DND-41 (cell line): ENCODE measurements at regions not wholly inside any gene's neighbourhood (a gene's known extent, or its start where the extent isn't known, plus 50 kb on each side); places are given as distances from the start of the nearest gene placed in this dataset.

Experiments
- ATAC-seq: fragments of 200-7000 bp; cut with Tn5 transposase; 3 replicates; pipeline ENCODE4 v1.9.1; 2021; ENCODE audit warnings: low read depth; ENCODE audit not compliant: insufficient read depth
- DNase-seq: peaks from one replicate; pipeline ENCODE4 v3.0.0-alpha.2; 2020
- H2AFZ ChIP-seq: 2 replicates; pipeline ENCODE4 v1.6.0; 2012; ENCODE audit warnings: low read depth, low read length
- H3K27ac ChIP-seq: 2 replicates; pipeline ENCODE4 v1.5.1; 2012; ENCODE audit warnings: low read length, inconsistent platforms
- H3K27me3 ChIP-seq: fragments of 200-600 bp; sonication (generic); 2 replicates; pipeline ENCODE4 v1.6.0; 2012; ENCODE audit warnings: low read length, mild to moderate bottlenecking, inconsistent platforms; ENCODE audit not compliant: insufficient read depth, poor library complexity
- H3K36me3 ChIP-seq: 2 replicates; pipeline ENCODE4 v1.5.1; 2012; ENCODE audit warnings: low read length, inconsistent platforms; ENCODE audit not compliant: insufficient read depth
- H3K4me1 ChIP-seq: 2 replicates; pipeline ENCODE4 v1.5.1; 2012; ENCODE audit warnings: mild to moderate bottlenecking, low read length; ENCODE audit not compliant: insufficient read depth
- H3K4me2 ChIP-seq: 2 replicates; pipeline ENCODE4 v1.6.0; 2012; ENCODE audit warnings: mild to moderate bottlenecking, moderate library complexity, low read length, inconsistent platforms; ENCODE audit not compliant: insufficient read depth
- H3K4me3 ChIP-seq, 2 experiments: fragments of 200-600 bp in 1 of 2; shearing (Covaris generic) in 1 of 2; 2 replicates each; pipeline ENCODE4 v1.5.1; 2012 to 2016; ENCODE audit warnings: inconsistent platforms in 2 of 2, low read length in 2 of 2, mild to moderate bottlenecking in 2 of 2, low read depth in 1 of 2, moderate library complexity in 1 of 2
- H3K79me2 ChIP-seq: 2 replicates; pipeline ENCODE4 v1.6.0; 2012; ENCODE audit warnings: low read length, inconsistent platforms; ENCODE audit not compliant: insufficient read depth
- H3K9ac ChIP-seq: 2 replicates; pipeline ENCODE4 v1.6.0; 2012; ENCODE audit warnings: low read depth, mild to moderate bottlenecking, inconsistent platforms, low read length, moderate library complexity
- H3K9me3 ChIP-seq: 2 replicates; pipeline ENCODE4 v1.5.1; 2012; ENCODE audit warnings: low read length, moderate library complexity, mild to moderate bottlenecking, inconsistent platforms; ENCODE audit not compliant: insufficient read depth, severe bottlenecking
- H4K20me1 ChIP-seq: 2 replicates; pipeline ENCODE4 v1.6.0; 2012; ENCODE audit warnings: low read length; ENCODE audit not compliant: insufficient read depth
- CTCF ChIP-seq: IDR thresholded peaks from 2 replicates; pipeline ENCODE4 v1.5.1; 2012; ENCODE audit warnings: borderline replicate concordance, low read length, moderate library complexity, mild to moderate bottlenecking; ENCODE audit not compliant: poor library complexity, severe bottlenecking; ENCODE audit errors: extremely low read depth
- EZH2 ChIP-seq: IDR thresholded peaks from 3 replicates; pipeline ENCODE4 v1.6.1; 2012; ENCODE audit warnings: borderline replicate concordance, low read depth, mild to moderate bottlenecking, moderate library complexity, low read length, inconsistent platforms; ENCODE audit not compliant: severe bottlenecking

GRCh38 chr1:59022799-59023198 lies 239.0 kb upstream of the JUN start:
- ATAC-seq: no peak
- TF ChIP-seq EZH2 (no peak), CTCF (no peak)
- H3K27me3 ChIP-seq: no peaks in the 10 kb centered on the region
- no peaks in the 10 kb centered on the region for H3K79me2 ChIP-seq
- H3K4me3 ChIP-seq: no peak overlapping the region
- DNase-seq: no peak
- H3K9ac ChIP-seq: no peak overlapping the region
- no peaks in the 10 kb centered on the region for H3K9me3 ChIP-seq
- no peak overlapping the region for H2AFZ ChIP-seq
- no peak overlapping the region for H3K4me2 ChIP-seq
- H3K4me1 ChIP-seq: peaks cover 20% of the 10 kb centered on the region
- H3K27ac ChIP-seq: no peak overlapping the region
- H3K36me3 ChIP-seq: no peaks in the 10 kb centered on the region
- H4K20me1 ChIP-seq: no peaks in the 10 kb centered on the region

- DNase-seq (no peak), ATAC-seq (no peak)
- Histone ChIP-seq H3K4me2 (no peak overlapping the region), H3K4me3 (no peak overlapping the region), H3K27me3 (no peaks in the 10 kb centered on the region), H4K20me1 (no peaks in the 10 kb centered on the region), H3K9ac (no peak overlapping the region), H3K9me3 (no peaks in the 10 kb centered on the region), H3K27ac (no peak overlapping the region), H3K4me1 (peaks cover 10% of the 10 kb centered on the region), H3K36me3 (no peaks in the 10 kb centered on the region), H3K79me2 (no peaks in the 10 kb centered on the region), H2AFZ (no peak overlapping the region)
- TF ChIP-seq EZH2 (no peak), CTCF (no peak)
Measured at GRCh38 chr1:59025201-59025600, 241.4 kb upstream of the JUN start.

GRCh38 chr1:59025898-59026426 lies 242.1 kb upstream of the JUN start:
- no peak overlapping the region for H3K4me2 ChIP-seq
- no peak overlapping the region for H2AFZ ChIP-seq
- H3K4me1 ChIP-seq: peaks cover 2% of the 10 kb centered on the region
- no peaks in the 10 kb centered on the region for H4K20me1 ChIP-seq
- no peak overlapping the region for H3K27ac ChIP-seq
- ATAC-seq: no peak
- H3K9ac ChIP-seq: no peak overlapping the region
- no peaks in the 10 kb centered on the region for H3K36me3 ChIP-seq
- TF ChIP-seq EZH2 (no peak), CTCF (no peak)
- no peaks in the 10 kb centered on the region for H3K79me2 ChIP-seq
- no peaks in the 10 kb centered on the region for H3K9me3 ChIP-seq
- no peak overlapping the region for H3K4me3 ChIP-seq
- no peaks in the 10 kb centered on the region for H3K27me3 ChIP-seq
- DNase-seq: no peak
